ACC112 (cell line): ENCODE measurements at regions not wholly inside any gene's neighbourhood (a gene's known extent, or its start where the extent isn't known, plus 50 kb on each side); places are given as distances from the start of the nearest gene placed in this dataset.
"Not testable (repeated sequence)": the region's sequence is repeated elsewhere in the genome, so short reads cannot be mapped to it uniquely, and the experiment has no call there.

Experiments used
- H2AFZ ChIP-seq: fragments of 200-600 bp; sonication (generic); one replicate; pipeline ENCODE4 v1.6.0; 2017; ENCODE audit warnings: antibody characterized with exemption, low read length; ENCODE audit not compliant: unreplicated experiment
- H3K27ac ChIP-seq: fragments of 200-600 bp; sonication (generic); 2 replicates; pipeline ENCODE4 v1.5.1; 2014; ENCODE audit warnings: low read depth, mild to moderate bottlenecking, antibody characterized with exemption, low read length, moderate library complexity
- H3K27me3 ChIP-seq: fragments of 200-600 bp; sonication (generic); 2 replicates; pipeline ENCODE4 v1.6.1; 2014; ENCODE audit warnings: mild to moderate bottlenecking, antibody characterized with exemption, low read length, moderate library complexity, mixed read lengths; ENCODE audit not compliant: insufficient read depth
- H3K36me3 ChIP-seq: fragments of 200-600 bp; sonication (generic); 2 replicates; pipeline ENCODE4 v1.6.1; 2016; ENCODE audit warnings: mild to moderate bottlenecking, antibody characterized with exemption, low read length, moderate library complexity, mixed read lengths; ENCODE audit not compliant: insufficient read depth
- H3K4me1 ChIP-seq: fragments of 200-600 bp; sonication (generic); one replicate; pipeline ENCODE4 v1.6.1; 2016; ENCODE audit warnings: low read length, mixed read lengths; ENCODE audit not compliant: insufficient read depth, unreplicated experiment, control insufficient read depth
- H3K4me3 ChIP-seq: fragments of 200-600 bp; sonication (generic); 2 replicates; pipeline ENCODE4 v1.5.1; 2014; ENCODE audit warnings: mild to moderate bottlenecking, low read depth, low read length
- H3K79me2 ChIP-seq: fragments of 200-600 bp; sonication (generic); one replicate; pipeline ENCODE4 v1.6.0; 2016; ENCODE audit warnings: low read length; ENCODE audit not compliant: control insufficient read depth, unreplicated experiment, insufficient read depth

GRCh38 chr10:60479305-60480020 is 89.8 kb upstream of the ANK3 start:
- Histone ChIP-seq H3K27ac (no peak overlapping the region), H2AFZ (no peak overlapping the region)

GRCh38 chr10:60476451-60476850 is 86.8 kb upstream of the ANK3 start:
- Histone ChIP-seq H2AFZ (no peak overlapping the region), H3K4me3 (no peak overlapping the region), H3K36me3 (no peaks in the 10 kb centered on the region), H3K4me1 (peaks cover 33% of the 10 kb centered on the region), H3K27me3 (no peaks in the 10 kb centered on the region), H3K27ac (no peak overlapping the region), H3K79me2 (no peaks in the 10 kb centered on the region)

More at GRCh38 chr10:60479305-60480020, 89.8 kb upstream of the ANK3 start:
- H3K36me3 ChIP-seq, result no peaks in the 10 kb centered on the region
- H3K79me2 ChIP-seq, result no peaks in the 10 kb centered on the region
- no peaks in the 10 kb centered on the region for H3K27me3 ChIP-seq
- peaks cover 33% of the 10 kb centered on the region for H3K4me1 ChIP-seq
- H3K4me3 ChIP-seq, result no peak overlapping the region

- no peak overlapping the region for H2AFZ ChIP-seq
- H3K27me3 ChIP-seq, result no peaks in the 10 kb centered on the region
- peaks cover 7% of the 10 kb centered on the region for H3K4me1 ChIP-seq
- no peak overlapping the region for H3K27ac ChIP-seq
- H3K36me3 ChIP-seq, result no peaks in the 10 kb centered on the region
- H3K4me3 ChIP-seq, result no peak overlapping the region
- no peaks in the 10 kb centered on the region for H3K79me2 ChIP-seq
Observed at GRCh38 chr10:60473557-60473956, 83.9 kb upstream of the ANK3 start.

GRCh38 chr10:60470091-60470490 is 80.4 kb upstream of the ANK3 start:
- Histone ChIP-seq H2AFZ (no peak overlapping the region), H3K4me1 (peaks cover 21% of the 10 kb centered on the region)

GRCh38 chr10:60469147-60469546 is 79.5 kb upstream of the ANK3 start:
- H3K4me1 ChIP-seq, result peaks cover 21% of the 10 kb centered on the region
- not testable (repeated sequence) for H3K27me3 ChIP-seq, H3K27ac ChIP-seq, H2AFZ ChIP-seq, H3K36me3 ChIP-seq, H3K79me2 ChIP-seq, H3K4me3 ChIP-seq

More at GRCh38 chr10:60470091-60470490, 80.4 kb upstream of the ANK3 start:
- H3K27me3 ChIP-seq, result no peaks in the 10 kb centered on the region
- no peak overlapping the region for H3K27ac ChIP-seq
- no peak overlapping the region for H3K4me3 ChIP-seq
- no peaks in the 10 kb centered on the region for H3K36me3 ChIP-seq
- no peaks in the 10 kb centered on the region for H3K79me2 ChIP-seq

GRCh38 chr10:60467202-60467546 is 77.5 kb upstream of the ANK3 start:
- peak overlapping the region; percentile 87 for H2AFZ ChIP-seq
- no peaks in the 10 kb centered on the region for H3K79me2 ChIP-seq
- H3K27ac ChIP-seq, result peak overlapping the region; percentile 50

GRCh38 chr10:60466267-60467201 is 76.9 kb upstream of the ANK3 start:
- peak overlapping the region; percentile 87 for H2AFZ ChIP-seq
- no peaks in the 10 kb centered on the region for H3K79me2 ChIP-seq
- no peaks in the 10 kb centered on the region for H3K27me3 ChIP-seq
- H3K4me3 ChIP-seq, result peak overlapping the region; percentile 49
- H3K27ac ChIP-seq, result peak overlapping the region; percentile 50
- peaks cover 21% of the 10 kb centered on the region for H3K4me1 ChIP-seq
- no peaks in the 10 kb centered on the region for H3K36me3 ChIP-seq

More at GRCh38 chr10:60467202-60467546, 77.5 kb upstream of the ANK3 start:
- Histone ChIP-seq H3K4me3 (peak overlapping the region; percentile 49), H3K4me1 (peaks cover 21% of the 10 kb centered on the region), H3K27me3 (no peaks in the 10 kb centered on the region), H3K36me3 (no peaks in the 10 kb centered on the region)

GRCh38 chr10:60465801-60466200 is 76.1 kb upstream of the ANK3 start:
- Histone ChIP-seq H3K36me3 (no peaks in the 10 kb centered on the region), H3K79me2 (no peaks in the 10 kb centered on the region), H3K4me1 (peaks cover 21% of the 10 kb centered on the region), H3K4me3 (peak overlapping the region; percentile 49; the same call in 1 of the 2 replicates), H3K27me3 (no peaks in the 10 kb centered on the region), H2AFZ (peak overlapping the region; percentile 79), H3K27ac (peak overlapping the region; percentile 50; the same call in 1 of the 2 replicates)

GRCh38 chr10:60464659-60465058 is 75.0 kb upstream of the ANK3 start:
- Histone ChIP-seq H3K4me1 (peaks cover 21% of the 10 kb centered on the region), H3K36me3 (no peaks in the 10 kb centered on the region), H3K27ac (no peak overlapping the region), H3K79me2 (no peaks in the 10 kb centered on the region), H3K27me3 (no peaks in the 10 kb centered on the region), H2AFZ (no peak overlapping the region), H3K4me3 (no peak overlapping the region)

GRCh38 chr10:60463746-60464145 is 74.1 kb upstream of the ANK3 start:
- Histone ChIP-seq H2AFZ (no peak overlapping the region), H3K27ac (no peak overlapping the region), H3K36me3 (no peaks in the 10 kb centered on the region), H3K4me1 (peaks cover 21% of the 10 kb centered on the region), H3K79me2 (no peaks in the 10 kb centered on the region), H3K27me3 (no peaks in the 10 kb centered on the region), H3K4me3 (no peak overlapping the region)
